HCT116 (cell line): ENCODE measurements at regions not wholly inside any gene's neighbourhood (a gene's known extent, or its start where the extent isn't known, plus 50 kb on each side); places are given as distances from the start of the nearest gene placed in this dataset.

Experiments used
- ATAC-seq: fragments of 200-7000 bp; cut with Tn5 transposase; 2 replicates; pipeline ENCODE4 v1.9.1; 2020; ENCODE audit warnings: mild to moderate bottlenecking, moderate library complexity
- BruUV-seq: library from RNA; stranded (reverse); fragments of 400-500 nt; replicated peaks from 2 replicates; lab custom pipeline; 2021; lab: Mats Ljungman, UMichigan
- CTCF ChIA-PET: fragments of 300-600 bp; sonication (Branson Sonifier 250); formaldehyde crosslinking; loops from one replicate; lab custom pipeline; 2021; ENCODE audit warnings: antibody characterized with exemption; lab: Charles Lee
- POLR2A ChIA-PET: fragments of 300-600, 350-600 bp; sonication (Branson Sonifier 250); formaldehyde crosslinking; loops from one replicate; lab custom pipeline; 2021; ENCODE audit warnings: antibody characterized with exemption; lab: Charles Lee
- RAD21 ChIA-PET, 2 experiments: fragments of 300-600 bp; sonication (Branson Sonifier 250); formaldehyde crosslinking; loops; one replicate each; lab custom pipeline; 2023; ENCODE audit warnings: low total read pairs in 2 of 2; ENCODE audit not compliant: uncharacterized antibody in 2 of 2, unreplicated experiment in 2 of 2, low non-redundant PET in 1 of 2; lab: Charles Lee
- DNase-seq: peaks from one replicate; pipeline ENCODE4 v3.0.0-alpha.2; 2010; ENCODE audit warnings: low read depth, low spot score
- H2AFZ ChIP-seq: fragments of 200-600 bp; shearing (Covaris generic), sonication (generic); 2 replicates; pipeline ENCODE4 v1.6.1; 2017; ENCODE audit warnings: low read depth, mixed run types, mixed read lengths, antibody characterized with exemption, low read length; ENCODE audit not compliant: poor library complexity, severe bottlenecking
- H3K27ac ChIP-seq: 2 replicates; pipeline ENCODE4 v1.5.1; 2012; ENCODE audit warnings: low read depth, low read length
- H3K27me3 ChIP-seq: fragments of 200-600 bp; sonication (generic); 2 replicates; pipeline ENCODE4 v1.6.1; 2016; ENCODE audit warnings: mixed run types, low read length, mixed read lengths; ENCODE audit not compliant: insufficient read depth
- H3K36me3 ChIP-seq, 2 experiments: fragments of 200-500 bp in 1 of 2; fragments of 200-600 bp in 1 of 2; sonication (Bioruptor generic) in 1 of 2; sonication (generic) in 1 of 2; 2 replicates each; pipeline versions ENCODE4 v1.5.1 to v1.6.1; 2014 to 2016; ENCODE audit warnings: low read length in 2 of 2, inconsistent platforms in 1 of 2, mixed read lengths in 1 of 2, mixed run types in 1 of 2; ENCODE audit not compliant: insufficient read depth in 2 of 2, control insufficient read depth in 1 of 2
- H3K4me1 ChIP-seq, 2 experiments: fragments of 200-600 bp in 1 of 2; sonication (generic) in 1 of 2; 2 replicates each; pipeline versions ENCODE4 v1.5.1 to v1.6.1; 2012 to 2017; ENCODE audit warnings: low read length in 2 of 2, inconsistent platforms in 1 of 2, mild to moderate bottlenecking in 1 of 2, mixed read lengths in 1 of 2, mixed run types in 1 of 2, moderate library complexity in 1 of 2; ENCODE audit not compliant: insufficient read depth in 2 of 2, control insufficient read depth in 1 of 2
- H3K4me2 ChIP-seq: fragments of 200-600 bp; sonication (generic); 2 replicates; pipeline ENCODE4 v1.6.1; 2017; ENCODE audit warnings: mixed run types, low read length, mixed read lengths
- H3K4me3 ChIP-seq, 2 experiments: fragments of 200-600 bp in 1 of 2; sonication (generic) in 1 of 2; replicated peaks in 1 of 2; 2 replicates each; pipeline ENCODE4 v1.5.1; 2011 to 2016; ENCODE audit warnings: low read length in 2 of 2, control low read depth in 1 of 2, low read depth in 1 of 2, mild to moderate bottlenecking in 1 of 2, mixed read lengths in 1 of 2, mixed run types in 1 of 2
- H3K79me2 ChIP-seq: fragments of 200-600 bp; sonication (generic); 2 replicates; pipeline ENCODE4 v1.6.1; 2017; ENCODE audit warnings: mild to moderate bottlenecking, mixed run types, low read length, moderate library complexity, mixed read lengths; ENCODE audit not compliant: insufficient read depth
- H3K9ac ChIP-seq: fragments of 200-600 bp; sonication (generic); 2 replicates; pipeline ENCODE4 v1.6.1; 2016; ENCODE audit warnings: low read length, mixed read lengths
- H3K9me2 ChIP-seq: fragments of 200-600 bp; sonication (generic), shearing (Covaris generic); 2 replicates; pipeline ENCODE4 v1.6.1; 2017; ENCODE audit warnings: mixed run types, mild to moderate bottlenecking, moderate library complexity; ENCODE audit not compliant: insufficient read depth
- H3K9me3 ChIP-seq, 2 experiments: fragments of 200-500 bp in 1 of 2; fragments of 200-600 bp in 1 of 2; sonication (Bioruptor generic) in 1 of 2; sonication (generic) in 1 of 2; 2 replicates each; pipeline ENCODE4 v1.6.1; 2014 to 2017; ENCODE audit warnings: low read length in 2 of 2, mixed read lengths in 2 of 2, inconsistent platforms in 1 of 2, low read depth in 1 of 2, mild to moderate bottlenecking in 1 of 2, mixed run types in 1 of 2, moderate library complexity in 1 of 2; ENCODE audit not compliant: control insufficient read depth in 1 of 2, insufficient read depth in 1 of 2
- H4K20me1 ChIP-seq: fragments of 200-600 bp; sonication (generic), shearing (Covaris generic); 2 replicates; pipeline ENCODE4 v1.6.1; 2017; ENCODE audit warnings: mixed run types, mild to moderate bottlenecking, moderate library complexity; ENCODE audit not compliant: insufficient read depth
- ATF3 ChIP-seq: IDR thresholded peaks from 2 replicates; pipeline ENCODE4 v1.6.1; 2012
- EGR1 ChIP-seq: IDR thresholded peaks from 2 replicates; pipeline ENCODE4 v1.6.1; 2012; ENCODE audit warnings: low read depth
- ELF1 ChIP-seq: IDR thresholded peaks from 2 replicates; pipeline ENCODE4 v1.6.1; 2012; ENCODE audit warnings: low read depth, borderline replicate concordance
- JUND ChIP-seq: IDR thresholded peaks from 2 replicates; pipeline ENCODE4 v1.6.1; 2012
- MAX ChIP-seq: IDR thresholded peaks from 2 replicates; pipeline ENCODE4 v1.6.1; 2012
- POLR2A ChIP-seq: IDR thresholded peaks from 2 replicates; pipeline ENCODE4 v1.7.0; 2011; ENCODE audit warnings: borderline replicate concordance; ENCODE audit not compliant: insufficient read depth, insufficient read length; ENCODE audit errors: extremely low read depth
- POLR2AphosphoS5 ChIP-seq: IDR thresholded peaks from 2 replicates; pipeline ENCODE4 v1.6.1; 2011; ENCODE audit warnings: mild to moderate bottlenecking, low read depth, low read length, moderate library complexity
- SIN3A ChIP-seq: IDR thresholded peaks from 2 replicates; pipeline ENCODE4 v1.6.1; 2012; ENCODE audit warnings: low read depth
- SP1 ChIP-seq: IDR thresholded peaks from 2 replicates; pipeline ENCODE4 v1.6.1; 2012; ENCODE audit warnings: low read depth
- SRF ChIP-seq: IDR thresholded peaks from 2 replicates; pipeline ENCODE4 v1.6.1; 2012; ENCODE audit warnings: low read depth
- TCF7L2 ChIP-seq: IDR thresholded peaks from 2 replicates; pipeline ENCODE4 v1.7.0; 2011; ENCODE audit warnings: borderline replicate concordance, inconsistent platforms; ENCODE audit not compliant: insufficient read depth, insufficient read length; ENCODE audit errors: extremely low read depth
- ZFX ChIP-seq: fragments of 450-650 bp; IDR thresholded peaks from 2 replicates; pipeline ENCODE4 v1.6.1; 2017
- ZNF274 ChIP-seq: fragments of 200-500 bp; sonication (Bioruptor generic); IDR thresholded peaks from 2 replicates; pipeline ENCODE4 v1.6.1; 2014; ENCODE audit warnings: mild to moderate bottlenecking, low read depth, low read length, inconsistent platforms
- intact Hi-C: fragments of 100-400 bp; cut with micrococcal nuclease; formaldehyde crosslinking; loops from 2 replicates; pipeline ENCODE4 v1.10.0; 2022
- TF ChIP-seq, protein P1 (sequence below): IDR thresholded peaks from 2 replicates; pipeline ENCODE4 v1.6.1; 2012; ENCODE audit warnings: low read depth
- TF ChIP-seq, protein P2 (sequence below), 3 experiments: fragments of 200-600 bp in 1 of 3; sonication (generic) in 1 of 3; IDR thresholded peaks in 2 of 3; conservative IDR thresholded peaks in 1 of 3; 2 replicates each; pipeline ENCODE4 v1.5.1; 2012 to 2017; ENCODE audit warnings: low read depth in 2 of 3, low read length in 2 of 3, antibody characterized with exemption in 1 of 3, borderline replicate concordance in 1 of 3, control low read depth in 1 of 3, mild to moderate bottlenecking in 1 of 3, mixed read lengths in 1 of 3, mixed run types in 1 of 3, moderate library complexity in 1 of 3; ENCODE audit not compliant: insufficient read depth in 1 of 3

GRCh38 chr6:149150301-149150700 lies 167.2 kb upstream of the TAB2 start:
- no peaks in the 10 kb centered on the region for H3K9me2 ChIP-seq
- no peak overlapping the region for H3K27ac ChIP-seq
- H3K4me1 ChIP-seq: no peaks in the 10 kb centered on the region
- intact Hi-C loops: no loop called here
- no peak for TF ChIP-seq SP1
- TF ChIP-seq, protein P1, sequence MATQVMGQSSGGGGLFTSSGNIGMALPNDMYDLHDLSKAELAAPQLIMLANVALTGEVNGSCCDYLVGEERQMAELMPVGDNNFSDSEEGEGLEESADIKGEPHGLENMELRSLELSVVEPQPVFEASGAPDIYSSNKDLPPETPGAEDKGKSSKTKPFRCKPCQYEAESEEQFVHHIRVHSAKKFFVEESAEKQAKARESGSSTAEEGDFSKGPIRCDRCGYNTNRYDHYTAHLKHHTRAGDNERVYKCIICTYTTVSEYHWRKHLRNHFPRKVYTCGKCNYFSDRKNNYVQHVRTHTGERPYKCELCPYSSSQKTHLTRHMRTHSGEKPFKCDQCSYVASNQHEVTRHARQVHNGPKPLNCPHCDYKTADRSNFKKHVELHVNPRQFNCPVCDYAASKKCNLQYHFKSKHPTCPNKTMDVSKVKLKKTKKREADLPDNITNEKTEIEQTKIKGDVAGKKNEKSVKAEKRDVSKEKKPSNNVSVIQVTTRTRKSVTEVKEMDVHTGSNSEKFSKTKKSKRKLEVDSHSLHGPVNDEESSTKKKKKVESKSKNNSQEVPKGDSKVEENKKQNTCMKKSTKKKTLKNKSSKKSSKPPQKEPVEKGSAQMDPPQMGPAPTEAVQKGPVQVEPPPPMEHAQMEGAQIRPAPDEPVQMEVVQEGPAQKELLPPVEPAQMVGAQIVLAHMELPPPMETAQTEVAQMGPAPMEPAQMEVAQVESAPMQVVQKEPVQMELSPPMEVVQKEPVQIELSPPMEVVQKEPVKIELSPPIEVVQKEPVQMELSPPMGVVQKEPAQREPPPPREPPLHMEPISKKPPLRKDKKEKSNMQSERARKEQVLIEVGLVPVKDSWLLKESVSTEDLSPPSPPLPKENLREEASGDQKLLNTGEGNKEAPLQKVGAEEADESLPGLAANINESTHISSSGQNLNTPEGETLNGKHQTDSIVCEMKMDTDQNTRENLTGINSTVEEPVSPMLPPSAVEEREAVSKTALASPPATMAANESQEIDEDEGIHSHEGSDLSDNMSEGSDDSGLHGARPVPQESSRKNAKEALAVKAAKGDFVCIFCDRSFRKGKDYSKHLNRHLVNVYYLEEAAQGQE: no peak
- TF ChIP-seq ELF1: no peak
- no peak for TF ChIP-seq ZFX
- no peak for TF ChIP-seq ATF3
- TF ChIP-seq SRF: no peak
- no peak for TF ChIP-seq EGR1
- ChIA-PET POLR2A (no interaction called here), RAD21 (no interaction called here), CTCF (no interaction called here)
- no peak overlapping the region for H3K9ac ChIP-seq
- DNase-seq (no peak), ATAC-seq (no peak)
- H3K4me2 ChIP-seq: no peak overlapping the region
- H3K9me3 ChIP-seq: no peaks in the 10 kb centered on the region
- no peaks in the 10 kb centered on the region for H3K27me3 ChIP-seq
- no peaks in the 10 kb centered on the region for H4K20me1 ChIP-seq
- H2AFZ ChIP-seq: no peak overlapping the region
- no peaks in the 10 kb centered on the region for H3K79me2 ChIP-seq
- H3K4me3 ChIP-seq: no peak overlapping the region
- no peaks in the 10 kb centered on the region for H3K36me3 ChIP-seq
- no TSS peak for BruUV-seq

GRCh38 chr6:149150801-149151398 lies 166.6 kb upstream of the TAB2 start:
- Histone ChIP-seq H3K36me3 (no peaks in the 10 kb centered on the region), H3K4me1 (no peaks in the 10 kb centered on the region), H3K9me3 (no peaks in the 10 kb centered on the region), H3K27me3 (no peaks in the 10 kb centered on the region), H3K79me2 (no peaks in the 10 kb centered on the region), H4K20me1 (no peaks in the 10 kb centered on the region), H3K4me2 (no peak overlapping the region), H3K9ac (no peak overlapping the region), H2AFZ (no peak overlapping the region), H3K4me3 (no peak overlapping the region), H3K27ac (no peak overlapping the region), H3K9me2 (no peaks in the 10 kb centered on the region)
- no TSS peak for BruUV-seq
- POLR2A ChIA-PET: no interaction called here
- RAD21 ChIA-PET: no interaction called here
- CTCF ChIA-PET: no interaction called here
- intact Hi-C loops: no loop called here
- no peak for ATAC-seq
- DNase-seq: no peak
- no peak for TF ChIP-seq JUND
- TF ChIP-seq, protein P2, sequence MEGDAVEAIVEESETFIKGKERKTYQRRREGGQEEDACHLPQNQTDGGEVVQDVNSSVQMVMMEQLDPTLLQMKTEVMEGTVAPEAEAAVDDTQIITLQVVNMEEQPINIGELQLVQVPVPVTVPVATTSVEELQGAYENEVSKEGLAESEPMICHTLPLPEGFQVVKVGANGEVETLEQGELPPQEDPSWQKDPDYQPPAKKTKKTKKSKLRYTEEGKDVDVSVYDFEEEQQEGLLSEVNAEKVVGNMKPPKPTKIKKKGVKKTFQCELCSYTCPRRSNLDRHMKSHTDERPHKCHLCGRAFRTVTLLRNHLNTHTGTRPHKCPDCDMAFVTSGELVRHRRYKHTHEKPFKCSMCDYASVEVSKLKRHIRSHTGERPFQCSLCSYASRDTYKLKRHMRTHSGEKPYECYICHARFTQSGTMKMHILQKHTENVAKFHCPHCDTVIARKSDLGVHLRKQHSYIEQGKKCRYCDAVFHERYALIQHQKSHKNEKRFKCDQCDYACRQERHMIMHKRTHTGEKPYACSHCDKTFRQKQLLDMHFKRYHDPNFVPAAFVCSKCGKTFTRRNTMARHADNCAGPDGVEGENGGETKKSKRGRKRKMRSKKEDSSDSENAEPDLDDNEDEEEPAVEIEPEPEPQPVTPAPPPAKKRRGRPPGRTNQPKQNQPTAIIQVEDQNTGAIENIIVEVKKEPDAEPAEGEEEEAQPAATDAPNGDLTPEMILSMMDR (IDR thresholded peaks at IDR 0.05 in 2 of 3, conservative IDR thresholded peaks at IDR 0.05 in 1 of 3; ENCODE audit: borderline replicate concordance in 1 of 3, insufficient read depth in 1 of 3, low read depth in 2 of 3, low read length in 2 of 3): no peak
- no peak for TF ChIP-seq POLR2A
- TF ChIP-seq SRF: no peak
- TF ChIP-seq TCF7L2: no peak
- TF ChIP-seq ATF3: no peak
- no peak for TF ChIP-seq POLR2AphosphoS5
- TF ChIP-seq SIN3A: no peak
- TF ChIP-seq MAX: no peak
- TF ChIP-seq ZNF274: no peak
- TF ChIP-seq ZFX: no peak
- TF ChIP-seq ELF1: no peak
